ENCODE measurements at regions not wholly inside any gene's neighbourhood (a gene's known extent, or its start where the extent isn't known, plus 50 kb on each side); places are given as distances from the start of the nearest gene placed in this dataset.

DNA sequence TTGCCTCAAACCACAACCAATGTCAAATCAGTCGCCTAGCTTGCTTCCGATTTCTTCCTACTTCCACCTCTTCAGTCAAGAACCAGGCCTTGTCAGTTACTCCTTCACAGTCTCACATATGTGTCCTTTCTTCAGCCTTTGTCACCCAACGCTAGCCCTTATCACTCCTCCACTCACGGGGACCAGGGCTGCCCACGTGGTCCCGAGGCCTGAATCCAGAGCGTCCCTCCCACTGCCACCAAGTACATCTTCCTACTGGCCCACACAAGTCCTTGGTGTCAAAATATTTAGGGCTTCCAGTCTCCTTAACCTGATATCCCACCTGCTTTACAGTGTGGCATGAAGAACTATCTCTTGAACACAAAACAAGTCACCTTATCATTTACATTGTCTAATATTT, 119.1 kb upstream of the SPRED2 start:
- CTCF ChIA-PET = no interaction called here
- H3K27me3 ChIP-seq (ENCODE audit: control insufficient read depth, insufficient read depth, low read length) = no peaks in the 10 kb centered on the region
- peak overlapping the region; percentile 44; the same call in 1 of the 2 replicates for H3K27ac ChIP-seq (ENCODE audit: low read length)
- DNase-seq (ENCODE audit: low read depth, low spot score) (no peak), ATAC-seq (no peak)
- no peak overlapping the region for H3K4me3 ChIP-seq (ENCODE audit: low read depth in 2 of 2, low read length in 2 of 2)
- H3K4me1 ChIP-seq (ENCODE audit: control insufficient read depth, insufficient read depth, low read length) = no peaks in the 10 kb centered on the region; the same call in 1 of the 2 replicates
- H3K36me3 ChIP-seq (ENCODE audit: control insufficient read depth, insufficient read depth, low read length) = no peaks in the 10 kb centered on the region
- BruUV-seq (replicated peaks) = no TSS peak
- no peaks in the 10 kb centered on the region for H3K9me3 ChIP-seq (ENCODE audit: control insufficient read depth, insufficient read depth, low read depth, low read length)
- TF ChIP-seq SIN3A (IDR thresholded peaks at IDR 0.05; ENCODE audit: borderline replicate concordance, insufficient read depth, low read depth, low read length) = no peak
- no peak for TF ChIP-seq CTCF (IDR thresholded peaks at IDR 0.05)
- TF ChIP-seq POLR2AphosphoS5 (IDR thresholded peaks at IDR 0.05; ENCODE audit: low read depth, low read length) = no peak
- no peak for TF ChIP-seq REST (IDR thresholded peaks at IDR 0.05; ENCODE audit: insufficient read depth in 1 of 2, low read depth in 2 of 2, low read length in 1 of 2)
- TF ChIP-seq TCF7L2 (IDR thresholded peaks at IDR 0.05; ENCODE audit: low read depth, low read length) = no peak
- intact Hi-C loops (cut with micrococcal nuclease; ENCODE audit: unreplicated experiment) (loop anchor here (5.0 to 10.0 kb wide), 3 partner anchors 114 to 284 kb away; no protein-coding TSS in a partner anchor), in situ Hi-C loops (cut with HindIII; ENCODE audit: low pct_unique_long_range_greater_than_20kb, low sequenced_read_pairs) (no loop called here)
- POLR2A ChIA-PET = no interaction called here

DNA sequence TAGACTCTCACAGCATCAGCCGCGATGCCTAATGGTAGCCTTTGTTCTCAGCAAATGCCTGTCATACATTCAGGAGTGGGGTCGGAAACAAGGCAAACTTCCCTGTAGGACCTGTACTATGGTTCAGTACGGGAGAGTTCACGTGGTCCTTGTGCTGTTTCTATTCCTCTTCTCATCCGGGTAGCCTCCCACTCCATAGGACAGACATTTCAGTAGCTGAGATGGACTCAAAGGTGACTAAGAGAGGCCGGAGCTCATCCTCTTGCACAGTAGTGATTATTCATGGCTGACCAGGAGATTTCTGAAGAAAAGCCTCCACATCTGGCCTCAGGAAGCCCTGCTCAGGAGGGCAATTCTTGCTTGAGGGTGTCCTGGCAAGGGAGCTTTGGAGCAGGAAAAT, 117.8 kb upstream of the SPRED2 start:
- TF ChIP-seq REST (IDR thresholded peaks at IDR 0.05; ENCODE audit: insufficient read depth in 1 of 2, low read depth in 2 of 2, low read length in 1 of 2) = no peak
- TF ChIP-seq TCF7L2 (IDR thresholded peaks at IDR 0.05; ENCODE audit: low read depth, low read length) = no peak
- no peak for TF ChIP-seq POLR2AphosphoS5 (IDR thresholded peaks at IDR 0.05; ENCODE audit: low read depth, low read length)
- TF ChIP-seq SIN3A (IDR thresholded peaks at IDR 0.05; ENCODE audit: borderline replicate concordance, insufficient read depth, low read depth, low read length) = no peak
- no peak for TF ChIP-seq CTCF (IDR thresholded peaks at IDR 0.05)
- BruUV-seq (replicated peaks) = no TSS peak
- Histone ChIP-seq H3K36me3 (ENCODE audit: control insufficient read depth, insufficient read depth, low read length) (no peaks in the 10 kb centered on the region), H3K27me3 (ENCODE audit: control insufficient read depth, insufficient read depth, low read length) (no peaks in the 10 kb centered on the region), H3K4me1 (ENCODE audit: control insufficient read depth, insufficient read depth, low read length) (no peaks in the 10 kb centered on the region; the same call in 1 of the 2 replicates), H3K4me3 (ENCODE audit: low read depth in 2 of 2, low read length in 2 of 2) (no peak overlapping the region), H3K9me3 (ENCODE audit: control insufficient read depth, insufficient read depth, low read depth, low read length) (no peaks in the 10 kb centered on the region), H3K27ac (ENCODE audit: low read length) (no peak overlapping the region)
- ChIA-PET CTCF (no interaction called here), POLR2A (interaction anchor here (0.7 kb wide), 1 partner anchor 114 kb away, joined by 12 read pairs; no protein-coding TSS in a partner anchor)
- DNase-seq (ENCODE audit: low read depth, low spot score) (no peak), ATAC-seq (no peak)
- in situ Hi-C loops (cut with HindIII; ENCODE audit: low pct_unique_long_range_greater_than_20kb, low sequenced_read_pairs) (no loop called here), intact Hi-C loops (cut with micrococcal nuclease; ENCODE audit: unreplicated experiment) (loop anchor here (5.0 to 10.0 kb wide), 3 partner anchors 113 to 283 kb away; no protein-coding TSS in a partner anchor)

Data from Panc1 (cell line).